NCI-H82 (cell line): ENCODE measurements at regions not wholly inside any gene's neighbourhood (a gene's known extent, or its start where the extent isn't known, plus 50 kb on each side); places are given as distances from the start of the nearest gene placed in this dataset.

Experiments used
- DNase-seq: peaks from one replicate; lab custom pipeline; 2025; lab: John Stamatoyannopoulos, UW

- peak; percentile 96 for DNase-seq
Measured at GRCh38 chr1:63200676-63201075, 121.7 kb upstream of the FOXD3 start.

DNA sequence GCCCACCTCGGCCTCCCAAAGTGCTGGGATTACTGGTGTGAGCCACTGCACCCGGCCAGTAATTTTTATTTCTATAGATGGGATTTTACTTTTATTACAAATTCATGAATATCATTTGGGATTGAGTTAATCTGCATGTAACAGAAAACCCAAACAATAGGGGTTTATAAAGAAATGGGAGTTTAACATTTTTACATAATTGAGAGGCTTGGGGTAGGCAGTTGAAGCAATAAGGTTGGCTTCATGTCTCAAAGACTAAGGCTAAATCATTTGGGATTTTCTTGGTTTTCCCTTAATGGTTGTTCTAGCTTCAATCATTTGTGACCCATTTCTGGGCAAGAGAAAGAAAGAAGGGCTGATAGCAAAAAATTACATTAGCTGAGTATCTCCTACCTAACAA, 118.7 kb upstream of the FOXD3 start:
- DNase-seq = no peak

DNA sequence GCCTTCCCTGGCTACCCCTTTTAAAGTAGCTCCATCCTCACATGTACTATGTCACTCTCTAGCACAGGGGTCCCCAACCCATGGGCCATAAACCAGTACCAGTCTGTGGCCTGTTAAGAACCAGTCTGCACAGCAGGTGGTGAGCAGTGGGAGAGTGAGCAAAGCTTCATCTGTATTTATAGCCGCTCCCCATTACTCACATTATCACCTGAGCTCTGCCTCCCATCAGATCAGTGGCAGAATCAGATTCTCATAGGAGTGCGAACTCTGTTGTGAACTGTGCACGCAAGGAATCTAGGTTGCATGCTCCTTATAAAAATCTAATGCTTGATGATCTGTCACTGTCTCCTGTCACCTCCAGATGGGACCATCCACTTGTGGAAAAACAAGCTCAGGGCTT, 116.6 kb upstream of the FOXD3 start:
- no peak for DNase-seq

DNA sequence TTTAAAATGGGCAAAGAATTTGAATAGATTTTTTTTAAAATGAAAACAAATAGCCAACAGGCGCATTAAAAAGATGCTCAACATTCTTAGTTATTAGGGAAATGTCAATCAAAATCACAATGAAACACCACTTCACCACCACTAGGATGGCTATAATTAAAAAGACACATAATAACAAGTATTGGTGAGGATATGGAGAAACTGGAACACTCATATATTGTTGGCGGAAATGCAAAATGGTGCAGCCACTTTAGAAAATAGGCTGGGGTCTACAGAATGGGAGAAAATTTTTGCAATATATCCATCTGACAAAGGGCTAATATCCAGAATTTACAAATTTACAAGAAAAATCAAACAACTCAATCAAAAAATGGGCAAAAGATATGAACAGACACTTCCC, 107.8 kb upstream of the FOXD3 start:
- no peak for DNase-seq

DNA sequence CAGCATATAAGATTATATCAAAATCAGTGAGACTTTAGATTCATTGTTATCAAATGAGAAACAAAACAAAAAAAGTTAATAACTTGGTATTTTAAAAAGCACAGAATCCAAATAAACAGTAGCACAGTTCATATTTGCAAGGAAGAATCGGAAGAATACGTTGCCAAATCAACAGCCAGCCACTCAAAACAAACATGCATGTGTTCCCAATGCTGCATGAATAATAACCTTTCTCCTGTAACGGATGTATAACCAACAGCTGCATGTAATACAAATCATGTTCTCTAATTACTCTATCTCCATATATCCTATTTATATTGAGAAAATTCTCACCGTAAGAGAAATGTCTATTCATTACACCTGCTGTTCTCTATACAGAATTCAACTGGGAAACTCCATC, 98.9 kb upstream of the FOXD3 start:
- DNase-seq = no peak

DNA sequence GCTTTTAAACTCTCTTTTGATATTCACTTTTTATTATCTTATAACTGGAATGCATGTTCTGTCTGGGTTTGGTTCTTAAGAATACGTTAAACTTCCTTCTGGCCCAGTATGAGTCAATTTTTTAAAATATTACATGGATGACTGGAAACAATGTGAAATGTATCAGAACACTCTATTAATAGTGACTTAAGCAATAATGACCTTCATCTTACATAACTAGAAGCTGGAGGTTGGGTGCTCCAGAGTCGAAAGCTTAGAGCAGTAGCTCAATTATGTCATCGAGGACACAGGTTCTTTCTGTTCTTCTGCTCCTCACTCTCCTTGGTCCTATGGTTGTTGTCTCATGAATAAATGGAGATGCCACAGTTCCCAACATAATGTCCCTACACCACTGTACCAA, 91.6 kb upstream of the FOXD3 start:
- DNase-seq = no peak

- DNase-seq = no peak
Measured at GRCh38 chr1:63238721-63239120, 83.6 kb upstream of the FOXD3 start.

DNA sequence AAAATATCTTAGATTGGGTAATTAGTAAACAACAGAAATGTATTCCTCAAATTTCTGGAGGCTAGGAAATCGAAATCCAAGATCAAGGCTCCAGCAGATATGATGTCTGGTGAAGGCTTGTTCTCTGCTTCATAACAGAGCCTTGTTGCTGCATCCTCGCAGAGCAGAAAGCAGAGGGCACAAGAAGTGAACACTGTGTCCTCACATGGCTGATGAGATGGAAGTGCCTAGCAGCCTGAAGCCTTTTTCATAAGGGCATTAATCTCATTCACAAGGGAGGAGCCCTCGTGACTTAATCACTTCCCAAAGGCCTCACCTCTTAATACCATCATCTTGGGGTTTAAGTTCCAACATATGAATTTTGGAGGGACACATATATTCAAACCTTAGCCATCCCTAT, 77.2 kb upstream of the FOXD3 start:
- peak; percentile 88 for DNase-seq

GRCh38 chr1:63248216-63248615, 74.2 kb upstream of the FOXD3 start:
- peak; percentile 97 for DNase-seq

- no peak for DNase-seq
Measured at GRCh38 chr1:63255153-63255552, 67.2 kb upstream of the FOXD3 start.

DNA sequence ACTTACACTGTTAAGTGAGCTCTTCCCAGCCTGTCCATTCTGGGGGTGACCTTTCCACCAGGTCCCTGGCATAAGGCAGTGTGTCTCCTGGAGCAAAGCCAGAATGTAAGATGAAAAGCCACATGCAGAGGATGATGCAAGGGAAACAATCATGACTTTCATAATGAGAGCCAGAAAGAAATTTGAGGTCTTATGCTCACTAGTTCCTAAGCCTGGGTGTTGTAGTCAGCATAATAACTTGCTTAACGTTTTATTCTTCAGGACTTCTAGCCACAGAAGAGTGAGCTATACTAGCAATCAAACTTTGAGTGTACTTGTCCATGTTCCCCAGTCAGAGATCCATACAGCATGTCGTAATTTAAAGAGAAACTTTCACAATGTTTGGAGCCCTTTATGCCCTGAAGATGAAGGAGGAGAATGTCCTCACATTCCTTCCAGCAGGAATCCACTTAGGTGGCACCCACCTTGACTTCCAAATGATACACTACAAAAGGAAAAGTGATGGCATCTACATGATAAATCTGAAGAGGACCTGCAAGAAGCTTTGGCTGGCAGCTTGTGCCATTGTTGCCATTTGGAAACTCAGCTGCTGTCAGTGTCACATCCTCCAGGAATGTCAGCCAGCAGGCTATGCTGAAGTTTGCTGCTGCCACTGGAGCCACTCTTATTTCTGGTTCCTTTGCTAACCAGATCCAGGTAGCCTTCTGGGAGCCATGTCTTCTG, 60.5 kb upstream of the FOXD3 start:
- no peak for DNase-seq

DNA sequence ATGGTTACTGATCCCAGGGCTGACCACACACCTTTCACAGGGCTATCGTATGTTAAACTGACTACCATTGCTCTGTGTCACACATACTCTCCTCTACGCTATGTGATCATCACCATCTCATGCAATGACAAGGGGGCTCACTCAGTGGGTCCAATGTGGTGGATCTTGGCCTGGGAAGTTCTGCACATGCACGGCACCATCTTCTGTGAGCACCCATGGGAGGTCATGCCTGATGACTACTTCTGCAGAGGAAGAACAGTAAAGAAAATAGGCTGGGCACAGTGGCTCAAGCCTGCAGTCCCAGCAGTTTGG, 60.0 kb upstream of the FOXD3 start:
- DNase-seq = no peak

DNA sequence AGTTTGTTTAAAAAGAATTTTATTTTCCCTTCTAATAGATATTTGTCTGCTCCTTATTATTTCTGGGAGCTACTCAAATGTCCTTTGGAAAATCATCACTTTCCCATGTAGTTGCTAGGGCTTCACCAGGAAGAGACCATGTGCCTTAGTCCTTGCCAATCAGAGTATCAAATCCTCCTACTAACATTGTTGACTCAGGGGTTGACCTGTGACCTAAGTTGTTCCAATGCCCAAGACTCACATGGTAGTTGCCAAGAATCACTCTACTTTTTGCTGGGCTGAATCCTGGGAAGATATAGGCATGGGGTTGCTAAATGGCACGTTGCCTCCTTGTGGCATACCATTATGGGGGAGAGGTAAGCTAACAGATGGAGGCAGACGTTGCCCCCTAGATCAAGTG, 58.2 kb upstream of the FOXD3 start:
- DNase-seq = no peak

DNA sequence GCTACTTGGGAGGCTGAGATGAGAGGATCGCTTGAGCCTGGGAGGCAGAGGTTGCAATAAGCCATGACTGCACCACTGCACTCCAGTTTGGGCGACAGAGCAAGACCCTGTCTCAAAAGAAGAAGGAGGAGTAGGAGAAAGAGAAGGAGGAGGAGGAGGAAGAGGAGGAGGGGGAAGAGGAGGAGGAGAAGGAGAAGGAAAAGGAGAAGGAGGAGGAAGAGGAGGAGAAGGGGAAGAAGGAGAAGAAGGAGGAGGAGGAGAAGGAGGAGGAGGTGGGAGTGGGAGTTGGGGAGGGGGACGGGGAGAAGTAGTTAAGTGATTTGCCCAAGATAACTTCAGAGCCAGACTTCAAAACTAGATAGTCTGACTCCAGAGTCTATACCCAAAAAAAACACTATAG, 55.5 kb upstream of the FOXD3 start:
- no peak for DNase-seq

DNA sequence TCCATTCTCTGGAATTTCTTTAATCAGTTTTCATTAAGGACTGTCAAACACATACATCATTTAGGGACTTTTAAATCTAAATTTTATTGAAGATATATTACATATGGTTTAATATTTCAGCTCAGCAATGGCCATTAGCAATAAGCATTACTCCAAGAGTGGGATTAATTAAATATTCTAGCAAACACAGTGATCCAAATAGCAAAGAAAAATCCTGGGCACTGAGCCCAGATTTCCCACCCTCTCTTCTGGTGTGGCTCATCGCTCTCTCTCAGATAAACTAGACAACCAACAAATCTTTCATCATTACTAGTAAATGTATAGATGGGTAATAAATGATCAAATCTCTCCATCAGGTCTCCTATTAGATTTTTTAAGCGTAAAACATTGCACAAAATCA, 53.5 kb upstream of the FOXD3 start:
- peak; percentile 19 for DNase-seq

DNA sequence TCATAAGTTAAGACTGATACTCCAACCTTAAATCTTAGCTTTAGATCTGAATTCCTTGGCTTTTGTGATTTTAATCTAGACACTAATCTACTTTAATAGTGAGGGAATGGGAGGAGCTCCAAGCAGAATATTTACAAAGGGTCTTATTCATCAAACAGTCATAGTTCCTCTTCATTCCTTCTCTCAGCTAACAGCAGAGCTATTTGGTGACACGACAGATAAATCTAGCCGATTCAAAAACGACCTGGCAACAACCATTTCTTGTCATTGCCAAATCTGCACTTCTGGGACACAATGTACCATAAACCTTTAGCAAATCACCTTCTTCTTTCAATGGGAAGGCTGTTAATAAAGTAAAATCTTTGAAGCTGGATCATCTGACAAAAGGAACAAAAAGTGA, 52.8 kb upstream of the FOXD3 start:
- DNase-seq = no peak
